Transverse colon (tissue), 4 donors: ENCODE measurements at regions not wholly inside any gene's neighbourhood (a gene's known extent, or its start where the extent isn't known, plus 50 kb on each side); places are given as distances from the start of the nearest gene placed in this dataset.
"Not testable (repeated sequence)": the region's sequence is repeated elsewhere in the genome, so short reads cannot be mapped to it uniquely, and the experiment has no call there.

Experiments
- DNase-seq: peaks from one replicate; pipeline ENCODE4 v3.0.0-alpha.2; 2019
- H3K27ac ChIP-seq, 4 donors: fragments of 200-600 bp; sonication (generic); 2 replicates each; pipeline ENCODE4 v1.5.1; 2016 to 2018; ENCODE audit warnings: inconsistent platforms in 4 of 4
- H3K27me3 ChIP-seq: fragments of 200-600 bp; sonication (generic); 2 replicates; pipeline ENCODE4 v1.5.1; 2017; ENCODE audit warnings: inconsistent platforms
- H3K36me3 ChIP-seq, 4 donors: fragments of 200-600 bp; sonication (generic); 2 replicates each; pipeline ENCODE4 v1.5.1; 2017 to 2019; ENCODE audit warnings: inconsistent platforms in 4 of 4
- H3K4me1 ChIP-seq, 4 donors: fragments of 200-600 bp; sonication (generic); 2 replicates each; pipeline ENCODE4 v1.5.1; 2017 to 2020; ENCODE audit warnings: inconsistent platforms in 4 of 4
- H3K4me3 ChIP-seq, 4 donors: fragments of 200-600 bp; sonication (generic); 1 replicate in 1 of 4; 2 replicates in 3 of 4; pipeline versions ENCODE4 v1.5.1 to v1.6.1; 2017 to 2019; ENCODE audit warnings: inconsistent platforms in 4 of 4
- H3K9me3 ChIP-seq, 2 donors: fragments of 200-600 bp; sonication (generic); 2 replicates each; pipeline ENCODE4 v1.5.1; 2017 to 2019; ENCODE audit warnings: inconsistent platforms in 2 of 2
- CTCF ChIP-seq, 5 experiments: fragments of 200-600 bp in 3 of 5; fragments of 450-650 bp in 2 of 5; sonication (generic) in 3 of 5; IDR thresholded peaks; 1 replicate in 2 of 5; 2 replicates in 3 of 5; pipeline ENCODE4 v1.5.1; 2016 to 2017; ENCODE audit warnings: antibody characterized with exemption in 5 of 5, inconsistent platforms in 3 of 5, mild to moderate bottlenecking in 2 of 5, moderate library complexity in 1 of 5
- EP300 ChIP-seq: sonication (generic); formaldehyde crosslinking; IDR thresholded peaks from one replicate; pipeline ENCODE4 v1.6.1; 2017; ENCODE audit warnings: antibody characterized with exemption, low read depth
- POLR2A ChIP-seq: fragments of 450-650 bp; IDR thresholded peaks from one replicate; pipeline ENCODE4 v1.6.1; 2016; ENCODE audit warnings: antibody characterized with exemption, mild to moderate bottlenecking, moderate library complexity
- POLR2AphosphoS5 ChIP-seq, 3 donors: sonication (generic); formaldehyde crosslinking; IDR thresholded peaks; one replicate each; pipeline ENCODE4 v1.6.1; 2016; ENCODE audit warnings: antibody characterized with exemption in 3 of 3
- WGBS, 2 donors: methylation state at CpG; one replicate each; pipeline ENCODE4 v1.1.5; 2018; ENCODE audit warnings: low coverage in 1 of 2; 5-methylcytosine and 5-hydroxymethylcytosine counted together
- in situ Hi-C, 4 donors: fragments of 200-750 bp; cut with MboI; loops; one replicate each; pipeline versions ENCODE4 v1.15.0 to v1.15.1; 2017; ENCODE audit warnings: low sequenced_read_pairs in 3 of 4, low pct_ligation_motif_present in 1 of 4, low pct_unique_long_range_greater_than_20kb in 1 of 4
- intact Hi-C: fragments of 100-400 bp; cut with DNase I; formaldehyde crosslinking; loops from one replicate; pipeline ENCODE4 v1.15.1; 2023; ENCODE audit warnings: low total_unique reads

DNA sequence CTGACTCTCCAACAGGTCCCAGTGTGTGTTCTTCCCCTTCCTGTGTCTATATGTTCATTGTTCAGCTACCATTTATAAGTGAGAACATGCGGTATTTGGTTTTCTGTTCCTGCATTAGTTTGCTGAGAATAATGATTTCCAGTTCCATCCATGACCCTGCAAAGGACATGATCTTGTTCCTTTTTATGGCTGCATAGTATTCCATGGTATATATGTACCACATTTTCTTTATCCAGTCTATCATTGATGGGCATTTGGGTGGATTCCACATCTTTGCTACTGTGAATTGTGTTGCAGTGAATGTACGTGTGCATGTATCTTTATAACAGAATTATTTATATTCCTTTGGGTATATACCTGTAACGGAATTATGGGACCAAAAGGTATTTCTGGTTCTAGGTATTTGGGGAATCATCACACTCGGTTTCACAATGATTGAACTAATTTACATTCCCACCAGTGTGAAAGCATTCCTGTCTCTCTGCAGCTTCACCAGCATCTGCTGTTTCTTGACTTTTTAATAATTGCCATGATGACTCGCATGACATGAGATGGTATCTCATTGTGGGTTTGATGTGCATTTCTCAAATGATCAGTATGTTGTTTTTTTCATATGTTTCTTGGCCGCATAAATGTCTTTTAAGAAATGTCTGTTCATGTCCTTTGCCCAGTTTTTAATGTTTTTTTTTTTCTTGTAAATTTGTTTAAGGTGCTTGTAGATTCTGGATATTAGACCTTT is 60.2 kb downstream of the LSMEM1 start:
- Histone ChIP-seq H3K4me1 (no peaks in the 10 kb centered on the region), H3K36me3 (no peaks in the 10 kb centered on the region), H3K9me3 (no peaks in the 10 kb centered on the region), H3K27ac (no peak overlapping the region), H3K4me3 (no peak overlapping the region), H3K27me3 (no peaks in the 10 kb centered on the region)
- intact Hi-C loops (loop anchor here (10.0 kb wide), 1 partner anchor 884 kb away; no protein-coding TSS in a partner anchor), in situ Hi-C loops (loop anchor here in 3 of 4 donors (10.0 to 25.0 kb wide), 4 partner anchors 346 to 1171 kb away; no protein-coding TSS in a partner anchor)
- TF ChIP-seq POLR2AphosphoS5 (IDR thresholded peaks at IDR 0.05) (no peak), POLR2A (no peak), CTCF (IDR thresholded peaks at IDR 0.05) (no peak), EP300 (no peak)
- DNase-seq: no peak
- 87 to 100% methylated on average over 6 of the region's 6 CpGs for WGBS, 2 donors

GRCh38 chr7:112546723-112547513 is 66.1 kb downstream of the LSMEM1 start:
- in situ Hi-C loops: loop anchor here in 3 of 4 donors (10.0 to 25.0 kb wide), 4 partner anchors 340 to 1165 kb away; no protein-coding TSS in a partner anchor
- H3K4me1 ChIP-seq: no peaks in the 10 kb centered on the region
- no peaks in the 10 kb centered on the region for H3K27me3 ChIP-seq
- no peak overlapping the region for H3K4me3 ChIP-seq
- no peaks in the 10 kb centered on the region for H3K9me3 ChIP-seq
- intact Hi-C loops: loop anchor here (10.0 kb wide), 1 partner anchor 878 kb away; no protein-coding TSS in a partner anchor
- 85 to 100% methylated on average over 2 to 23 of the region's 25 CpGs for WGBS, 2 donors
- no peak overlapping the region for H3K27ac ChIP-seq
- no peak for DNase-seq
- no peaks in the 10 kb centered on the region for H3K36me3 ChIP-seq
- TF ChIP-seq CTCF (IDR thresholded peaks at IDR 0.05) (no peak), EP300 (no peak), POLR2AphosphoS5 (IDR thresholded peaks at IDR 0.05) (no peak), POLR2A (no peak)

DNA sequence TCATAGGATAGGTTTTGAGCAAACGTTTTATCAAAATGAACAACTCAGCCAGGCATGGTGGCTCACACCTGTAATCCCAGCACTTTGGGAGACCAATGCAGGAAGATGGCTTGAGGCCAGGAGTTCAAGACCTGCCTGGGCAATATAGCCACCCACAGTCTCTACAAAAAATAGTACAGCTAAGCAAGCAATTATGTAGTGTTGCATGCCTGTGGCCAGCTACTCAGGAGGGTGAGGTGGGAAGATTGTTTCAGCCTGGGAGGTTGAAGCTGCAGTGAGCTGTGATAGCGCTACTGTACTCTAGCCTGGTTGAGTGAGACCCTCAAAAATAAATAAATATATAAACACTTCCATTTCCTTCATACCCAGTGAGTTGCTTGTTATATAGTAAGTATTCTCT is 67.1 kb downstream of the LSMEM1 start:
- no peaks in the 10 kb centered on the region for H3K27me3 ChIP-seq
- intact Hi-C loops: loop anchor here (10.0 kb wide), 1 partner anchor 877 kb away; no protein-coding TSS in a partner anchor
- no peak for TF ChIP-seq CTCF (IDR thresholded peaks at IDR 0.05)
- no peak for TF ChIP-seq POLR2A
- TF ChIP-seq POLR2AphosphoS5 (IDR thresholded peaks at IDR 0.05): no peak
- TF ChIP-seq EP300: no peak
- no peaks in the 10 kb centered on the region for H3K36me3 ChIP-seq
- no peaks in the 10 kb centered on the region for H3K9me3 ChIP-seq
- no peak overlapping the region for H3K4me3 ChIP-seq
- no peaks in the 10 kb centered on the region for H3K4me1 ChIP-seq
- 73 to 75% methylated on average over 2 of the region's 2 CpGs for WGBS, 2 donors
- no peak for DNase-seq
- in situ Hi-C loops: loop anchor here in 3 of 4 donors (10.0 to 25.0 kb wide), 4 partner anchors 339 to 1164 kb away; no protein-coding TSS in a partner anchor
- H3K27ac ChIP-seq: no peak overlapping the region

- Histone ChIP-seq H3K36me3 (no peaks in the 10 kb centered on the region), H3K27me3 (no peaks in the 10 kb centered on the region), H3K9me3 (no peaks in the 10 kb centered on the region), H3K4me1 (no peaks in the 10 kb centered on the region), H3K27ac (no peak overlapping the region), H3K4me3 (no peak overlapping the region)
- no peak for TF ChIP-seq POLR2AphosphoS5 (IDR thresholded peaks at IDR 0.05)
- no peak for TF ChIP-seq POLR2A
- no peak for TF ChIP-seq EP300
- peak; percentile 85 to 91 (median 90) for TF ChIP-seq CTCF (IDR thresholded peaks at IDR 0.05)
- in situ Hi-C loops (loop anchor here in 2 of 4 donors (10.0 to 25.0 kb wide), 2 partner anchors 344 to 862 kb away; no protein-coding TSS in a partner anchor), intact Hi-C loops (no loop called here)
- DNase-seq: no peak
- 0 to 27% methylated on average over 2 of the region's 2 CpGs for WGBS, 2 donors
These were observed 69.8 kb downstream of the LSMEM1 start for GRCh38 chr7:112550468-112551060.

GRCh38 chr7:112551521-112551920 is 70.7 kb downstream of the LSMEM1 start:
- intact Hi-C loops, H3K4me3 ChIP-seq, H3K36me3 ChIP-seq, DNase-seq, H3K9me3 ChIP-seq, H3K27ac ChIP-seq, H3K4me1 ChIP-seq, H3K27me3 ChIP-seq: not testable (repeated sequence)
- in situ Hi-C loops: loop anchor here in 2 of 4 donors (10.0 to 25.0 kb wide), 2 partner anchors 343 to 861 kb away; no protein-coding TSS in a partner anchor
- 92% methylated on average over 23 of the region's 30 CpGs; no CpG with 5 or more reads in 1 of the 2 donors for WGBS, 2 donors
